ENCODE measurements at regions not wholly inside any gene's neighbourhood (a gene's known extent, or its start where the extent isn't known, plus 50 kb on each side); places are given as distances from the start of the nearest gene placed in this dataset.

- ATAC-seq (ENCODE audit: low FRiP score in 2 of 2) (no peak), DNase-seq (no peak)
- H3K9me3 ChIP-seq = no peaks in the 10 kb centered on the region
- no peaks in the 10 kb centered on the region for H3K27me3 ChIP-seq
- H3K4me3 ChIP-seq = no peak overlapping the region
- TF ChIP-seq POLR2A (IDR thresholded peaks at IDR 0.05) (no peak), POLR2AphosphoS5 (IDR thresholded peaks at IDR 0.05) (no peak), EP300 (IDR thresholded peaks at IDR 0.05) (no peak), CTCF (IDR thresholded peaks at IDR 0.05) (no peak)
- WGBS, 2 donors = 80 to 86% methylated on average over 6 of the region's 6 CpGs
- no peaks in the 10 kb centered on the region for H3K36me3 ChIP-seq
- no peak overlapping the region for H3K27ac ChIP-seq
- H3K4me1 ChIP-seq = no peaks in the 10 kb centered on the region
Measured at GRCh38 chr12:60176891-60177290, 581.1 kb downstream of the SLC16A7 start.

GRCh38 chr12:60180298-60180697 lies 584.5 kb downstream of the SLC16A7 start:
- Histone ChIP-seq H3K4me3 (no peak overlapping the region), H3K9me3 (no peaks in the 10 kb centered on the region), H3K27ac (no peak overlapping the region), H3K4me1 (no peaks in the 10 kb centered on the region), H3K36me3 (no peaks in the 10 kb centered on the region), H3K27me3 (no peaks in the 10 kb centered on the region)
- no peak for TF ChIP-seq POLR2AphosphoS5 (IDR thresholded peaks at IDR 0.05)
- 78 to 91% methylated on average over 2 of the region's 2 CpGs for WGBS, 2 donors
- DNase-seq (no peak), ATAC-seq (ENCODE audit: low FRiP score in 2 of 2) (no peak)

GRCh38 chr12:60182354-60182753 lies 586.5 kb downstream of the SLC16A7 start:
- TF ChIP-seq CTCF (IDR thresholded peaks at IDR 0.05) (no peak), POLR2A (IDR thresholded peaks at IDR 0.05) (no peak), EP300 (IDR thresholded peaks at IDR 0.05) (no peak), POLR2AphosphoS5 (IDR thresholded peaks at IDR 0.05) (no peak)
- 97 to 98% methylated on average over 1 of the region's 1 CpG for WGBS, 2 donors
- Histone ChIP-seq H3K4me3 (no peak overlapping the region), H3K9me3 (no peaks in the 10 kb centered on the region), H3K27ac (no peak overlapping the region), H3K27me3 (no peaks in the 10 kb centered on the region), H3K4me1 (no peaks in the 10 kb centered on the region), H3K36me3 (no peaks in the 10 kb centered on the region)
- ATAC-seq (ENCODE audit: low FRiP score in 2 of 2) (no peak), DNase-seq (no peak)

- no peak for ATAC-seq (ENCODE audit: low FRiP score in 2 of 2)
- no peak for DNase-seq
- Histone ChIP-seq H3K36me3 (no peaks in the 10 kb centered on the region), H3K9me3 (no peaks in the 10 kb centered on the region), H3K4me3 (no peak overlapping the region), H3K27me3 (no peaks in the 10 kb centered on the region), H3K27ac (no peak overlapping the region), H3K4me1 (no peaks in the 10 kb centered on the region)
- 86 to 94% methylated on average over 1 of the region's 1 CpG for WGBS, 2 donors
- no peak for TF ChIP-seq CTCF (IDR thresholded peaks at IDR 0.05)
- TF ChIP-seq EP300 (IDR thresholded peaks at IDR 0.05) = no peak
- no peak for TF ChIP-seq POLR2A (IDR thresholded peaks at IDR 0.05)
- no peak for TF ChIP-seq POLR2AphosphoS5 (IDR thresholded peaks at IDR 0.05)
Measured at GRCh38 chr12:60184096-60184495, 588.3 kb downstream of the SLC16A7 start.

- H3K27ac ChIP-seq = no peak overlapping the region
- ATAC-seq (ENCODE audit: low FRiP score in 2 of 2) = no peak
- no peaks in the 10 kb centered on the region for H3K9me3 ChIP-seq
- no peaks in the 10 kb centered on the region for H3K4me1 ChIP-seq
- 75 to 79% methylated on average over 4 of the region's 4 CpGs for WGBS, 2 donors
- no peak for TF ChIP-seq CTCF (IDR thresholded peaks at IDR 0.05)
- no peak for TF ChIP-seq EP300 (IDR thresholded peaks at IDR 0.05)
- TF ChIP-seq POLR2AphosphoS5 (IDR thresholded peaks at IDR 0.05) = no peak
- TF ChIP-seq POLR2A (IDR thresholded peaks at IDR 0.05) = no peak
- DNase-seq = no peak
- no peaks in the 10 kb centered on the region for H3K27me3 ChIP-seq
- no peaks in the 10 kb centered on the region for H3K36me3 ChIP-seq
- H3K4me3 ChIP-seq = no peak overlapping the region
Measured at GRCh38 chr12:60185060-60185459, 589.2 kb downstream of the SLC16A7 start.
